SH-SY5Y (cell line): ENCODE measurements at regions not wholly inside any gene's neighbourhood (a gene's known extent, or its start where the extent isn't known, plus 50 kb on each side); places are given as distances from the start of the nearest gene placed in this dataset.

Experiments used
- GATA2 ChIP-seq: IDR thresholded peaks from 2 replicates; pipeline ENCODE4 v1.6.1; 2011; ENCODE audit warnings: mild to moderate bottlenecking, low read depth, low read length
- GATA3 ChIP-seq: IDR thresholded peaks from 2 replicates; pipeline ENCODE4 v1.6.1; 2011; ENCODE audit warnings: low read depth, mild to moderate bottlenecking, low read length, moderate library complexity

GRCh38 chr12:116665666-116666304, 72.1 kb downstream of the SPRING1 start:
- TF ChIP-seq GATA2 (no peak), GATA3 (no peak)
